ENCODE measurements at regions not wholly inside any gene's neighbourhood (a gene's known extent, or its start where the extent isn't known, plus 50 kb on each side); places are given as distances from the start of the nearest gene placed in this dataset.

- POLR2A ChIA-PET (ENCODE audit: unreplicated experiment): no interaction called here
- H3K4me2 ChIP-seq (ENCODE audit: low read depth, low read length): no peak overlapping the region
- H3K23ac ChIP-seq (ENCODE audit: low read depth, low read length): no peak overlapping the region
- no peak overlapping the region for H3K4ac ChIP-seq (ENCODE audit: low read depth, low read length)
- H3K27ac ChIP-seq (ENCODE audit: insufficient read depth, low read length): no peak overlapping the region
- no peak overlapping the region for H4K91ac ChIP-seq (ENCODE audit: insufficient read depth, low read depth, low read length)
- dilution Hi-C loops (cut with HindIII; ENCODE audit: low sequenced_read_pairs, unreplicated experiment) (no loop called here), in situ Hi-C loops (cut with MboI; ENCODE audit: low sequenced_read_pairs) (no loop called here), intact Hi-C loops (cut with micrococcal nuclease) (no loop called here)
- H4K5ac ChIP-seq (ENCODE audit: low read depth, low read length): no peak overlapping the region
- H2BK20ac ChIP-seq (ENCODE audit: low read depth, low read length): no peak overlapping the region
- no peaks in the 10 kb centered on the region for H3K79me1 ChIP-seq (ENCODE audit: low read depth in 1 of 2, low read length in 2 of 2)
- H3K9me3 ChIP-seq (ENCODE audit: control insufficient read depth, insufficient read depth, low read length): no peaks in the 10 kb centered on the region
- H3K14ac ChIP-seq (replicated peaks; ENCODE audit: low read depth, low read length): no peak overlapping the region
- no peak overlapping the region for H2BK120ac ChIP-seq (ENCODE audit: low read depth, low read length)
- CTCF ChIA-PET: no interaction called here
- no peak overlapping the region; the same call in 2 of the 3 replicates for H2BK15ac ChIP-seq (ENCODE audit: low read depth, low read length)
- H3K9me1 ChIP-seq (ENCODE audit: insufficient read depth, low read length): 0 out of 2 replicates have a peak, but pooled peaks cover 4% of the 10 kb centered on the region
- TF ChIP-seq MXI1 (IDR thresholded peaks at IDR 0.05; ENCODE audit: borderline replicate concordance, low read depth, low read length): no peak
- TF ChIP-seq CTCF (conservative IDR thresholded peaks at IDR 0.05; ENCODE audit: low read depth, low read length): no peak
- TF ChIP-seq BHLHE40 (IDR thresholded peaks at IDR 0.05; ENCODE audit: low read depth, low read length): no peak
- no peak for TF ChIP-seq CEBPB (IDR thresholded peaks at IDR 0.05; ENCODE audit: low read depth, low read length)
- H4K8ac ChIP-seq (ENCODE audit: low read depth in 2 of 2, low read length in 2 of 2): no peak overlapping the region
- DNase-seq (no peak), ATAC-seq (ENCODE audit: low read depth) (no peak)
- H2AFZ ChIP-seq (replicated peaks; ENCODE audit: low read length, poor library complexity): peak overlapping the region; percentile 16
- BruUV-seq (replicated peaks): no TSS peak
- no peak overlapping the region for H2BK5ac ChIP-seq (ENCODE audit: low read depth, low read length, poor library complexity, severe bottlenecking)
- peaks cover 9% of the 10 kb centered on the region for H3K4me1 ChIP-seq (ENCODE audit: control insufficient read depth, insufficient read depth, low read length)
- H4K20me1 ChIP-seq (ENCODE audit: insufficient read depth, low read length): no peaks in the 10 kb centered on the region
- no peak overlapping the region for H3K9ac ChIP-seq (ENCODE audit: low read depth, low read length)
- 98% methylated on average over 5 of the region's 7 CpGs; no CpG with 5 or more reads in 1 of the 2 experiments for WGBS, 2 experiments (ENCODE audit: extremely low coverage in 2 of 2, insufficient read length in 1 of 2)
- no peak overlapping the region for H3K18ac ChIP-seq (ENCODE audit: low read depth, low read length)
- no peak overlapping the region for H3K56ac ChIP-seq (ENCODE audit: extremely low read depth, insufficient read depth, low read length)
- H3K4me3 ChIP-seq (ENCODE audit: insufficient read depth, low read depth, low read length): no peak overlapping the region
- no peak overlapping the region for H2AK9ac ChIP-seq (replicated peaks; ENCODE audit: low read depth, low read length, poor library complexity)
- no peaks in the 10 kb centered on the region for H3K27me3 ChIP-seq (ENCODE audit: control insufficient read depth, insufficient read depth, low read length)
- H2AK5ac ChIP-seq (ENCODE audit: low read depth, low read length): peak overlapping the region; percentile 60; the same call in 1 of the 2 replicates
- no peaks in the 10 kb centered on the region for H3K36me3 ChIP-seq (ENCODE audit: control insufficient read depth, insufficient read depth, low read length)
Observed at GRCh38 chr1:8256321-8256720, 61.6 kb upstream of the SLC45A1 start.
